HEK293 (cell line): ENCODE measurements at regions not wholly inside any gene's neighbourhood (a gene's known extent, or its start where the extent isn't known, plus 50 kb on each side); places are given as distances from the start of the nearest gene placed in this dataset.

Source experiments
- CTCF ChIP-seq: fragments of 450-650 bp; formaldehyde crosslinking; IDR thresholded peaks from 2 replicates; pipeline ENCODE4 v1.5.1; 2016; ENCODE audit warnings: missing biosample characterization, missing genetic modification characterization
- SETDB1 ChIP-seq: IDR thresholded peaks from one replicate; pipeline ENCODE4 v1.6.1; 2017; ENCODE audit warnings: mild to moderate bottlenecking, low read length, moderate library complexity, mixed read lengths; ENCODE audit not compliant: insufficient read length
- YY1 ChIP-seq: fragments of 450-650 bp; formaldehyde crosslinking; IDR thresholded peaks from 2 replicates; pipeline ENCODE4 v1.5.1; 2018; ENCODE audit warnings: missing biosample characterization, missing genetic modification characterization
- ZBTB1 ChIP-seq: fragments of 450-650 bp; formaldehyde crosslinking; IDR thresholded peaks from 2 replicates; pipeline ENCODE4 v1.5.1; 2016; ENCODE audit warnings: missing biosample characterization, missing genetic modification characterization
- ZNF26 ChIP-seq: fragments of 450-650 bp; formaldehyde crosslinking; IDR thresholded peaks from 2 replicates; pipeline ENCODE4 v1.5.1; 2016; ENCODE audit warnings: missing biosample characterization, missing genetic modification characterization
- ZNF580 ChIP-seq: fragments of 450-650 bp; formaldehyde crosslinking; IDR thresholded peaks from 2 replicates; pipeline ENCODE4 v1.5.1; 2016; ENCODE audit warnings: missing biosample characterization, missing genetic modification characterization
- ZNF639 ChIP-seq: fragments of 450-650 bp; formaldehyde crosslinking; IDR thresholded peaks from 2 replicates; pipeline ENCODE4 v1.5.1; 2016; ENCODE audit warnings: missing biosample characterization, missing genetic modification characterization
- ZSCAN5A ChIP-seq: fragments of 450-650 bp; formaldehyde crosslinking; IDR thresholded peaks from 2 replicates; pipeline ENCODE4 v1.5.1; 2016; ENCODE audit warnings: missing biosample characterization, missing genetic modification characterization

GRCh38 chr1:190762325-190762724, 284.7 kb upstream of the BRINP3 start:
- TF ChIP-seq CTCF (tag by site-specific recombination) (no peak), ZBTB1 (tag by site-specific recombination) (no peak), ZSCAN5A (no peak), ZNF639 (tag by site-specific recombination) (no peak), YY1 (no peak), ZNF580 (tag by site-specific recombination) (no peak), SETDB1 (no peak), ZNF26 (tag by site-specific recombination) (no peak)
